Dedifferentiated amniotic fluid mesenchymal stem cell (primary cell): ENCODE measurements at regions not wholly inside any gene's neighbourhood (a gene's known extent, or its start where the extent isn't known, plus 50 kb on each side); places are given as distances from the start of the nearest gene placed in this dataset.

Experiments used
- DNase-seq: peaks from one replicate; pipeline ENCODE4 v3.0.0-alpha.2; 2016; ENCODE audit errors: extremely low spot score

- DNase-seq: no peak
Measured at GRCh38 chr17:31588034-31588433, 196.6 kb downstream of the RAB11FIP4 start.
